ENCODE measurements at regions not wholly inside any gene's neighbourhood (a gene's known extent, or its start where the extent isn't known, plus 50 kb on each side); places are given as distances from the start of the nearest gene placed in this dataset.
"Not testable (repeated sequence)": the region's sequence is repeated elsewhere in the genome, so short reads cannot be mapped to it uniquely, and the experiment has no call there.

DNA sequence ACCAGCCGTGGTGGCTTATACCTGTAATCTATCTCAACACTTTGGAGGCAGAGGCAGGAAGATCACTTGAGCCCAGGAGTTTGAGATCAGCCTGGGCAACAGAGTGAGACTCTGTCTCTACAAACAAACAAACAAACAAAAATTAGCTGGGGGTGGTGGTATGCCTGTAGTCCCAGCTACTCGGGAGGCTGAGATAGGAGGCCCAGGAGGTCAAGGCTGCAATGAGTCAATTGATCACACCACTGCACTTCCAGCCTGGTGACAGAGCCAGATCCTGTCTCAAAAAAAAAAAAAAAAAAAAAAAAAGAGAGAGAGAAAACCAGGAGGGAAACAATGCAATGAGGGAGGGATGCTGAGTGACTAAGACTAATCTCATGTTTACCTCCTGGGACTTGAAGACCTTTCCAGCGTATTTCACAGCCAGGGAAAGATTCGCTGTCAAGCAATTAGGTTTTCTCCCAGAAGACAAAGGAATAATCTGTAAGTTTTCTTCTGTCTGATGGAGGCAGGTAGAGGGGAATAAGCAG lies 51.1 kb upstream of the MIER3 start:
- DNase-seq: no peak

DNA sequence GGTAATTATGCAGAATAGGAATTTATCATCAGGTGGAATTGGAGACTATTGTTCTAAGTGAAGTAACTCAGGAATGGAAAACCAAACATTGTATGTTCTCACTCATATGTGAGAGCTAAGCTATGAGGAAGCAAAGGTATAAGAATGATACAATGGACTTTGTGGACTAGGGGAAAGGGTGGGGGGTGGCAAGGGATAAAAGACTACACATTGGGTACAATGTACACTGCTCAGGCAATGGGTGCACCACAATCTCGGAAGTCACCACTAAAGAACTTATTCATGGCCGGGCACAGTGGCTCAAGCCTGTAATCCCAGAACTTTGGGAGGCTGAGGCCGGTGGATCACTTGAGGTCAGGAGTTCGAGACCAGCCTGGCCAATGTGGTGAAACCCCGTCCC lies 51.6 kb upstream of the MIER3 start:
- DNase-seq: not testable (repeated sequence)

DNA sequence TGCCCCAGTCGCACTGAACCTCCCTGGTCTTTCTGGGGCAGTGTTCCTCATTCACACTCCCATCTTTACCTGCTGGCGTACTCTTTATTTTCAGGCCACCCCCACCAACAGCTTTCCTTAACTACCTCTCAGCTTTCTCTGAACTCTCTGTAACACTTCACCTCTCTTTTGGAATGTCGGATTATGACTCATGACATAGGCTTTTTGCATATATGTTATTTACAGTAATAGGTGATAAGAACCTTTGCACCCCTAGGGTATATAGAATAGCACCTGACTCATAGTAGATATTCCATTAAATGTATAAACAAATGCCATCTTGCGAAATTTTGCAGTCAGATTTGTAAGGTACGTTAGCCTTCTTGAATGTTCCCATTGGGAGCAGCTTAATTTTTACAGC lies 52.9 kb upstream of the MIER3 start:
- DNase-seq: no peak

DNA sequence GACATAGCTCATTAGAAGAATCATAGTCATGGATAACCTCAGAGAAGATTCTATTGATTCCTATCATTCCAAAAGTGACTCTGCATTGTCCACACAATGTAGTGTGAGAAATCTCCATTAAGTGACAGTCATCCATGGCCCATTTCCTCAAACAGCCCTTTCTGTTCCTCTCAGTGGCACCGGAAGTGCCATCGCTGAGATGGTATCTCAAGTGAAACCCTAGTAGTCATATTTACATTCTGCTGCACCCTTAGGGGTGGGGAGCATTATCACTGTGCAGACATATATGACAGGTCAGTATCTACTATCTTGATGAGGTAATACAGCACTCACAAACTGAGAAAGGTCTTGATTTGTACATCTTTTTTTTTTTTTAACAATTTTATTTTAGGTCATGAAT lies 55.4 kb upstream of the MIER3 start:
- no peak for DNase-seq

DNA sequence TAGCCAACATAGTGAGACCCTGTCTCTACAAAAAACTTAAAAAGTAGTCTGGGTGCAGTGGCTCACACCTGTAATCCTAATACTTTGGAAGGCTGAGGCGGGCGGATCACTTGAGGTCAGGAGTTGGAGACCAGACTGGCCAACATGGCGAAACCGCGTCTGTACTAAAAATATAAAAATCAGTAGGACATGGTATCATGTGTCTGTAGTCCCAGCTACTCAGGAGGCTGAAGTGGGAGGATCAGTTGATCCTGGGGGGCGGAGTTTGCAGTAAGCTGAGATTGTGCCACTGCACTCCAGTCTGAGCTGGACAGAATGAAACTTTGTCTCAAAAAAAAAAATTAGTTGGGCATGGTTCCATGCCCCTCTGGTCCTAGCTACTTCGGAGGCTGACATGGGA lies 57.9 kb upstream of the MIER3 start:
- no peak for DNase-seq

DNA sequence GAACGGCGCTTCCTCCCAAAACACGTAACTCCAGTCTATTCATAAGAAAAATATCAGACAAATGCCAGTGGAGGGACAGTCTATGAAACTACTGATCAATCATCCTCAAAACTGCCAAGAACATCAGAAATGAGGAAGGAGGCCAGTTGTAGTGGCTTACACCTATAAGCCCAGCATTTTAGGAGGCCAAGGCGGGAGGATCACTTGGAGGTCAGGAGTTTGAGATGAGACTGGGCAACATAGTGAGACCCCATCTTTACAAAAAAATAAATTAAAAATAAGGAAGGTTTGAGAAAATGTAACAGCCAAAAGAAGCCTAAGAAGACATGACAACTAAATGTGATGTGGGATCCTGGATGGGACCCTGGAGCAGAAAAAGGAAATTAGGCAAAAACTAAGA lies 58.9 kb upstream of the MIER3 start:
- DNase-seq: no peak

DNA sequence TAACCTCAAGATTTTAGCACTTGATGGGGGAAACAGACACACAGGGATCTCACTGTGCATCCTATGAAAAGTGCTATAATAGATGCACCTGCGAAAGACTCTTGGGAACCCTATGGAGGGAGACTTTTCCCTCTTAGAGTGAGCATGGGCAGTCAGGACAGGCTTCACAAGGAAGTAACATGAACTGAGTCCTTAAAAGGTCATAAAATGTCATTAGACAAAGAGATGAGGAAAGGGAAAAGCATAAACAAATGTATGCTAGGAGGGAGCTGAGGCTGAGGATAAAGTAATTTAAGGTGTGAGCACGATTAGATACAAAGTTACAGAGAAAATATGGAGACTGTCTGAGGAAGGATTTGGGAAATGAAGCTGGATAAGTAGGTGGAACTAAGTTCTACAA lies 60.6 kb upstream of the MIER3 start:
- no peak for DNase-seq

DNA sequence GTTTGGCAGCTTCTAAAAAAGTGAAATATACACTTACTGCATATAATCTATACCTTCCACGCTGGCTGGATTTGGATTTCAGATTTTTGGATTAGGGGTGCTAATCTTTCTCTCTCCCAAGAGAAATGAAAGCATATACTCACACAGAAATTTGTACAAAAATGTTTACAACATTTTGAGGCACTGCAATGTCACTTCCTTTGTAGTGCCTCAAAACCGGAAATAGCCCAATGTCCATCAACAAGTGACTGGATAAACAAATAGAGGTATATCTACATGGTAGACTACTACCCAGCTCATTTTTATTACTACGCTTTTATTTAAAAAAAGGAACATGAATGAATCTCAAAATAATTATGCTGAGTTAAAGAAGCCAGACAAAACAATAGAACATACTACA lies 74.0 kb upstream of the MIER3 start:
- DNase-seq: no peak

DNA sequence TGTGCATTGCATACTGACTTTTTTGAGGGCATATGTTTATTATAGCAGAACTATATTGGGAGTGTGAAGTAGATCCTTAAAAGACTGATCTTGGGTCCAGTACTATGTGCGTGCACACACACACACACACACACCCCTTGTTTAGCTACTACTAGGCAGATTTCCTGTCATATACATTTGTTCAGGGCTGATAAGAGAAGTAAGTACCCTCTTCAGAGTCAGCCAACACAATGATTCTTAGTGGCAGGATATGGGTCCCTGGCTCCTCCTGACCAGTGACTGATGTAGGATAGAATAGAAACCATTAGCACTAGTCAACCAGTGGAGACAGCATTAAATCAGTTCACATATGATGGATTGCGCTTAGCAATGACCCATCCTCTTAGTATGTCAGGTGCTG lies 76.2 kb upstream of the MIER3 start:
- DNase-seq: no peak

DNA sequence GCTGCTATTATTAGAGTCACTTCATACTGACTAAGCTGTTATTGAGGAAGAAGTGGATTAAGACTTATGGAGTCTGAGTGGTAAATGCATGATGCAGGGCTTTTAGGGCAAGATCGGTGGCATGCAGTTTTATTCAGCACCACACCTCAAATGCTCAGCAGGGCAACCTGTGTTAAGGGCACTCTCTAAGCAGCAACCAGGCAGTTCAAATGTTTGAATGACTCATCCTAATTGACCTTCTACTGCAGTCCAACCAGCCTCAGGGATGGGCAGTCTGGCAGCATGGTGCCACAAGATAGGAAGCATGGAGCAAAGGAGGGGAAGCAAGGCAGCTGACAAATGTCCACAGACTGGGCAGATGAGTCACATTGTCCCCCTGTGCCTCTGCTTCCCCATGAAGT lies 80.2 kb upstream of the MIER3 start:
- no peak for DNase-seq

DNA sequence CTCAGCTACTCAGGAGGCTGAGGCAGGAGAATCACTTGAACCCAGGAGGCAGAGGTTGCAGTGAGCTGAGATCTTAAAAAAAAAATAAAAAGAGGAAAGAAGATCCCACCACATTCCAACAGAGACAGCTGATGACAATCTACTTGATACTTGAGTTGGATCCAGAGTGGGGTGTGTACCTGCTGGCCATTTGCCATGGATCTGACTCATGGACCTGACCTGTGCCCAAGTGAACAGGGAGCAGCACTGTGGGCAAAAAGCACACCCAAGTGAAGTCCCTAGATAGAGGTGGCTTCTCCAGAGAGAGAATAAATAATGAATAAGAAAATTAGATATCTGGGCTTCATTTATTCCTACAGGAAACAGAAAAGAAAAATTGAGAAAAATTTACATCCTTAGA lies 81.2 kb upstream of the MIER3 start:
- no peak for DNase-seq

DNA sequence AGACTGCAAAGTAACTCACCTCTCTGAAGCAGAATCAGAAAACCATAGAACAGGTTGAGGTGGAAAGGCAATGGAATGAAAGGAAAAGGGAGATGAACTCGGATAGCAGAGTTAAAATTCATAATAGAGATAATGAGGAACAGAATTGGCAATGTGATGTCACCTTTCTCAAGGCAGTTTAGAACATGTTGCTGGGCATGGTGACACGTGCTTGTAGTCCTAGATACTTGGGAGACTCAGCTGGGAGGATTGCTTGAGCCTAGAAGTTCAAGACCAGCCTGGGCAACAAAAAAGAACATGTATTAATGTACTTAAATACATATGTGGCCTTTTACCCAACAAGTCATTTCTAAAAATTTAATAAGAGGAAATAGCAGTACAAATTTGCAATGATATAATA lies 81.6 kb upstream of the MIER3 start:
- DNase-seq: no peak

DNA sequence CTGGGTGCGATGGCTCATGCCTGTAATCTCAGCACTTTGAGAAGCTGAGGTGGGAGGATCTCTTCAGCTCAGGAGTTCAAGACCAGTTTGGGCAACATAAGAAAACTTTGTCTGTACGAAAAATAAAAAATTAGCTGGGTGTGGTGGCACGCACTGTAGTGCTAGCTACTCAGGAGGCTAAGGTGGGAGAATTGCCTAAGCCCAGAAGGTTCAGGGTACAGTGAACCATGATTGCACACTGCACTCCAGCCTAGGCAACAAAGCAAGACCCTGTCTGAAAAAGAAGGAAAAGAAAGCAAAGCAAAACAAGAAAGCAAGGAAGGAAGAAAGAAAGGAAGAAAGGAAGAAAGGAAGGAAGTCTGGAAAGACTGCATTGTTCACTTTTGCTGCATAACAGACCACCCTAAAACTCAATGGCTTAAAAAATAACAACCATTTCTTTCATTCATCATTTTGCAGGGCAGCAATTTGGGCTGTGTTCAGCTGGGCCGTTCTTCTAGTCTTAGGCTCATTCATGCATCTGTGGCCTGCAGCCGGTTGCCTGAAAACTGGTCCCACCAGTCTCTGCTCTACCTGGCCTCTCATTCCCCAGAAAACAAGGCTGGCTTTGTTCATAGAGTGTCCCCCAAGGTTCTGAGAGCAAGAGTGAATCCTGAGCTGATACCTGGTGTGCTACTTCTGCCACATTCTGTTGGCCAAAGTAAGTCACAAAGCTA lies 82.4 kb upstream of the MIER3 start:
- DNase-seq: no peak

DNA sequence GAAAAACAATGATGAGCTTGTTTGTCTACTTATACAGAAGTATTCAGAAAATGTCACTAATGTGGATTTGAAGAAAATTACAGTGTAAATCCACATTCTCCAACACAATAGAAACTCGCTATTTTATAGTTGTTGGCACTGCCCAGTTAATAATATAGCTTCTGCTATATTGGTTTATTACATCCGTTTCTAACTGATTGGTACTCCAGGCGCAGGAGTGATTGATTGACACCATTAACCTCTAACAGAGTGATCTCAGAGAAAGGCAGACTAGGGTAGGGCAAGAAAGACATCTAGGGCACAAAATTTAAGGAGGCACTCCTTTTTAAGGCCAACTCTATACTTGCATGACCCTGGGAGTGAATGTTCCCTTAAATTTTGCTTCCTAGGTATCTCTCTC lies 84.0 kb upstream of the MIER3 start:
- no peak for DNase-seq

DNA sequence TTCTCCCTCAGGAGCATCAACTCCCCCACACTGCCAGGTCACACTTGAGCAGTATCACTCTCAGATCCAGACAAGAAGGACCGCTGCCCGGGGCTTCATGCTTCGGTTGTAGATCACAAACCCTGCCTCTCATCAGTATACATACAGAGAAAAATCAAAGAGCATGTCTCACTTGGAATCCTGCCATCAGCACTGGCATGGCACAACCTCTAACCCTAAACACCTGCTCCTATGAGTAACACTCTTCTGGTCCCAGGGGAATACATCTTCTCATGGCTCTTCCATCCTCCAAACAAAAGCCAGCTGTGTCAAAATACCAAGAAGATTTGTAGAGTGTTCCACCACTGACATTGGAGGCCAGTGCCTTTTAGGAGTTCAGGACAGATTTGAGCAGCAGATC lies 84.8 kb upstream of the MIER3 start:
- no peak for DNase-seq

DNA sequence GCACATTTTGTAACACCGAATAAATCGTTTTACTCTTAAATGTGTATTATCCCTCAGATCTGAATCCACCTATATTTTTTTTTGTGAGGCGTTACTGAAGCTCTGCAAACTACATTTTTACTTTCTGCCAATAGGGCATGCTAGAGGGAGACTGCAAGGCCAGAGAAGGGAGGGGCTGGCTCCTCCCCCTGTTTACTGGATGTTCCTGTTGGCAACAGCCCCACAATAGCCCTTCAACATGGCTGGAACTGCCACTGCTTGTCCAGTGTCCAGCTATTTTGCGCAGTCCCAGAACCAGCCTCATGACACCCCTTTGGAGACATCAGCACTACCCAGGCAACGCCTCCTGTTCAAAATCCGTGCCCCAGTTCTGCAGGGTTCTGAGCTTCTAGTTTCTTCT lies 85.4 kb upstream of the MIER3 start:
- DNase-seq: no peak

DNA sequence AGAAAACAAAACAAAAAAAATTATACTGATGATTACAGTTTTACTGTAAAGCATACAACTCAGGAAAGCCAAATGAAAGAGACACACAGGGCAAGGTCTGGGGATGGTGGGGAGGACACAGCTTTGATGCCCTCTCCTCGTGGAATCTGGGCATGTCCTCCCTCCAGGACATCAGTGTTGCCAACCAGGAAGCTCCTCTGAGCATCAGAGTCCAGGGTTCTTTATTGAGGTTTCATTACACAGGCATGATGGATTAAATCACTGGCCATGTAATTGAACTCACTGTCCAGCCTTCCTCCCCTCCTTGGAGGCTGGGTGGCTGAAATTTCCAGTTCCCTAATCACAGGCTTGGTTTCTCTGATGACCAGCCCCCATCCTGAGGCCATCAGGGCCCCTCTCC lies 89.6 kb upstream of the MIER3 start:
- no peak for DNase-seq

DNA sequence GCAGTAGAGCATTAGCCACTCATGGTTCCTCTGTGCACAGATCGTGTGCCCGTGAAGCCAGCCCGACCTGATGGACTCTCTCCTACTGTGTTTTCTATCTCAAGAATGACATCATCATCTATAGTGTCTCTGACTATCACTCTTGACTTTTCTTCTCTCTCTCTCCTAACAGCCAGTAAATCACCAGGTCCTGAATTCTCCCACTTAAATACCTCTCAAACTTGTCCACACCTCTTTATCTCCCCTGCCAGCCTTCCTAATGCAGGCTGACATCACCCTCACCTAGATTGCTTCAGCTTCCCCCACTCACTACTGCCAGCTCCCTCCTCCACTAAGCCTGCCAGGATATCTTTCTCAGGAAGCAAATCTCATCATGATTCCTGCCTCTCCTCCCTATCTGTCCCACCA lies 90.6 kb upstream of the MIER3 start:
- no peak for DNase-seq

DNA sequence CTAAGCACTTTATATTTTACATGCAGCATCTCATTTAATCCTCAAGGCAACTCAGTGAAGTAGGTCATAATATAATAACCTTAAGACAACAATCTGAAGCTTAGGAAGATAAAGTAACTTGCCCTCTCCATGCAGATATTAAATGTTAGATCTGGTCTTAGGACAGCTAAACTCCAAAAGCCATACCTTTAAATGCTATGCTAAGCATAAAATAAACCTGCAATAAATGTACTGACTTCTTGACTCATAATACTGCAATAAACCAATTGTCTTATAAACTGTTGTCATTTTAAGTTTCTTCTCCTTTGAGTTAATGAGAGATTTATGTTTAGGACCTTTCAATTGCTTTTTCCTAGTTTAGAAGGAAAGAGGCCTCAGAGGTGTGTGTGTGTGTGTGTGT lies 102.2 kb upstream of the MIER3 start:
- no peak for DNase-seq

DNA sequence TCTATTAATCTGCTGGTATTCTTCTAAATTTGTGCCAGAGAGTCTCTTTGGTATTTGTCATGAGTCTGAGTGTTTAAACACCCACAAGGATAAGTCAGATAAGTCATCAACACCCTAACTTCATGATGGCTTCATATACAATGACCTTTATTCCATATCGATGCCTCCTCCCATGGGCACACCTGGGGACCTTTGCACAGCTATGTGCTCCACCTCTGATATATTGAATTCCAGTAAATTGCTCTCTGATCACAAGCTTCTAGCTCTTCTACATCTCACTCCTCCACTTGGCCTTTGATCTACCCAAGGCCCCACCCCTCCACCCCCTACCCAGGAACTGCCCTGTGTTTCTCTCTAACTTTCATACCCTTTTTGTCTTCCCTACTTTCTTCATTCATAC lies 102.7 kb upstream of the MIER3 start:
- DNase-seq: no peak

DNA sequence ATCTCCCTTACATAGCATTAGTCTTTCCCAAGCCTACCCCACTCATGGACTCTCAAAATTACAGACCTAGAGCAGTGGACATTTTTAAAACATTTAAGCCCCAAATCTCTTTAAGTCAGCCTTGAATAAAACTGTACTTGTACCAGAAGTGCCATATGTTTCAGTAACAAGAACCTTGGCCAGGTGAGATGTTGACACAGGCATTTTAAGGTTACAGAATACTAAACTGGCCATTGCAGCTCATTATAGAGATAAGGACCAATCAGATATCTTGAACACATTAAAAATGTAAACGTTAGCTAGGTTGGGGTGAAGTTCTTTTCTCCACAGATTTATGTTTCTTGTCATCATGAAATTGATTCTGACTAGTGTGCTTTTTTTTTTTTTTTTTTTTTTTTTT lies 103.8 kb upstream of the MIER3 start:
- DNase-seq: no peak

DNA sequence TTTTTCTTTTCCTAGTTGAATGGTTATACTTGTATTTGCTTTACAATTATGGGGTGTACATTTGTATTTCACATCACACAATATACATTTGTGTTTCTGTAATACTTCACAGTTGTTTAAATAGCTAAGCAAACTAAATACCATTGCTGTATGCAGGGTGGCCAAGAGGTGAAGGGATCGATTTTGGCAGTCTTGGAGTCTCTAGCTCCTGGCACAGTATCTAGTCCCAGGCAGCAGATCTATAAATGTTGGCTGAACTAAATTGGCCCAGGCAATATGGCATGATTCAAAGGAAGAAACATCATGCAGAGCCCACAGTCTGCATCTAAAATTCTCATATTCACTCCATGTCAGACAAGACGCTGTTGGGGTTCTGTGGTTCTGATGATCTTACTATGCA lies 110.1 kb upstream of the GPBP1 start:
- no peak for DNase-seq

DNA sequence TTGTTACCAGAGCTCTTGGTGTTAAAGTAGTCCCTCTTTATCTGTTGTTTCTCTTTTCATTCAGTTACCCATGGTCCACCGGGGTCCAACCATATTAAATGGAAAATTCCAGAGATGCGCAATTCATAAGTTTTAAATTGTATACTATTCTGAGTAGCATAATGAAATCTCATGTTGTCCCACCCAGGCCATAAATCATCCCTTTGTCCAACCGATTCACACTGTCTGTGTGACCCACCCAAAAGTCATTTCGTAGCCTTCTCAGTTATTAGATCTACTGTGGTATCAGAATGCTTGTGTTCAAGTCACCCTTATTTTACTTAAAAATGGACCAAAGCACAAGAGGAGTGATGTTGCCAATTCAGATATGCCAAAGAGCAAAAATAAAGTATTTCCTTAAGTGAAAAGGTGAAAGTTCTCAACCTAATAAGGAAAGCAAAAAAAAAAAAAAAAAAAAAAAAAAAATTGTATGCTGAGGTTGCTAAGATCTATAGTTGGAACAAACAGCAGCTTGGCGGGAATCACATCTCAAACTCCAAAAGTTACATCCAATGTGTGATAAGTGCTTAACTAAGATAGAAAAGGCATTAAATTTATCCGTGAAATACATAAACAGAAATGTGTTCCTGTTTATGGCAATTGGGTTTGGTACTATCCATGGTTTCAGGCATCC lies 106.8 kb upstream of the GPBP1 start:
- no peak for DNase-seq

DNA sequence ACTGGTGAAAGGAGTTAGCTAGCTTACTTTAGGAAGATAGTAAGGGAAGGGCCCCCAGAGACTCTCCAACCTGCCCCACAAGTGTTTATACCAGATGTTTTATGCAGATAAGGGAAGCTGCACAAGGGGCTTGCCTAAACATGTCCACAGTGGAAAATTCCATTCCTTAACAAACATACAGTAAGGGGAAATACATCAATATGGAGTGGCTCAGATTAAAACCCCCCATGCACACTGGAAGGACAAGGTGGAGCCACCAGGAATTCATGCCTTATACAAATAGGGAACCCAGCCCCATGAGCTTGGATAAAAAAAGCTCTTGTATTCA lies 106.3 kb upstream of the GPBP1 start:
- no peak for DNase-seq
